HCT116 (cell line): ENCODE measurements at regions not wholly inside any gene's neighbourhood (a gene's known extent, or its start where the extent isn't known, plus 50 kb on each side); places are given as distances from the start of the nearest gene placed in this dataset.

Experiments
- ATAC-seq: fragments of 200-7000 bp; cut with Tn5 transposase; 2 replicates; pipeline ENCODE4 v1.9.1; 2020; ENCODE audit warnings: mild to moderate bottlenecking, moderate library complexity
- BruUV-seq: library from RNA; stranded (reverse); fragments of 400-500 nt; replicated peaks from 2 replicates; lab custom pipeline; 2021; lab: Mats Ljungman, UMichigan
- CTCF ChIA-PET: fragments of 300-600 bp; sonication (Branson Sonifier 250); formaldehyde crosslinking; loops from one replicate; lab custom pipeline; 2021; ENCODE audit warnings: antibody characterized with exemption; lab: Charles Lee
- POLR2A ChIA-PET: fragments of 300-600, 350-600 bp; sonication (Branson Sonifier 250); formaldehyde crosslinking; loops from one replicate; lab custom pipeline; 2021; ENCODE audit warnings: antibody characterized with exemption; lab: Charles Lee
- RAD21 ChIA-PET, 2 experiments: fragments of 300-600 bp; sonication (Branson Sonifier 250); formaldehyde crosslinking; loops; one replicate each; lab custom pipeline; 2023; ENCODE audit warnings: low total read pairs in 2 of 2; ENCODE audit not compliant: uncharacterized antibody in 2 of 2, unreplicated experiment in 2 of 2, low non-redundant PET in 1 of 2; lab: Charles Lee
- DNase-seq: peaks from one replicate; pipeline ENCODE4 v3.0.0-alpha.2; 2010; ENCODE audit warnings: low read depth, low spot score
- H2AFZ ChIP-seq: fragments of 200-600 bp; shearing (Covaris generic), sonication (generic); 2 replicates; pipeline ENCODE4 v1.6.1; 2017; ENCODE audit warnings: low read depth, mixed run types, mixed read lengths, antibody characterized with exemption, low read length; ENCODE audit not compliant: poor library complexity, severe bottlenecking
- H3K27ac ChIP-seq: 2 replicates; pipeline ENCODE4 v1.5.1; 2012; ENCODE audit warnings: low read depth, low read length
- H3K27me3 ChIP-seq: fragments of 200-600 bp; sonication (generic); 2 replicates; pipeline ENCODE4 v1.6.1; 2016; ENCODE audit warnings: mixed run types, low read length, mixed read lengths; ENCODE audit not compliant: insufficient read depth
- H3K36me3 ChIP-seq, 2 experiments: fragments of 200-500 bp in 1 of 2; fragments of 200-600 bp in 1 of 2; sonication (Bioruptor generic) in 1 of 2; sonication (generic) in 1 of 2; 2 replicates each; pipeline versions ENCODE4 v1.5.1 to v1.6.1; 2014 to 2016; ENCODE audit warnings: low read length in 2 of 2, inconsistent platforms in 1 of 2, mixed read lengths in 1 of 2, mixed run types in 1 of 2; ENCODE audit not compliant: insufficient read depth in 2 of 2, control insufficient read depth in 1 of 2
- H3K4me1 ChIP-seq, 2 experiments: fragments of 200-600 bp in 1 of 2; sonication (generic) in 1 of 2; 2 replicates each; pipeline versions ENCODE4 v1.5.1 to v1.6.1; 2012 to 2017; ENCODE audit warnings: low read length in 2 of 2, inconsistent platforms in 1 of 2, mild to moderate bottlenecking in 1 of 2, mixed read lengths in 1 of 2, mixed run types in 1 of 2, moderate library complexity in 1 of 2; ENCODE audit not compliant: insufficient read depth in 2 of 2, control insufficient read depth in 1 of 2
- H3K4me2 ChIP-seq: fragments of 200-600 bp; sonication (generic); 2 replicates; pipeline ENCODE4 v1.6.1; 2017; ENCODE audit warnings: mixed run types, low read length, mixed read lengths
- H3K4me3 ChIP-seq, 2 experiments: fragments of 200-600 bp in 1 of 2; sonication (generic) in 1 of 2; replicated peaks in 1 of 2; 2 replicates each; pipeline ENCODE4 v1.5.1; 2011 to 2016; ENCODE audit warnings: low read length in 2 of 2, control low read depth in 1 of 2, low read depth in 1 of 2, mild to moderate bottlenecking in 1 of 2, mixed read lengths in 1 of 2, mixed run types in 1 of 2
- H3K79me2 ChIP-seq: fragments of 200-600 bp; sonication (generic); 2 replicates; pipeline ENCODE4 v1.6.1; 2017; ENCODE audit warnings: mild to moderate bottlenecking, mixed run types, low read length, moderate library complexity, mixed read lengths; ENCODE audit not compliant: insufficient read depth
- H3K9ac ChIP-seq: fragments of 200-600 bp; sonication (generic); 2 replicates; pipeline ENCODE4 v1.6.1; 2016; ENCODE audit warnings: low read length, mixed read lengths
- H3K9me2 ChIP-seq: fragments of 200-600 bp; sonication (generic), shearing (Covaris generic); 2 replicates; pipeline ENCODE4 v1.6.1; 2017; ENCODE audit warnings: mixed run types, mild to moderate bottlenecking, moderate library complexity; ENCODE audit not compliant: insufficient read depth
- H3K9me3 ChIP-seq, 2 experiments: fragments of 200-500 bp in 1 of 2; fragments of 200-600 bp in 1 of 2; sonication (Bioruptor generic) in 1 of 2; sonication (generic) in 1 of 2; 2 replicates each; pipeline ENCODE4 v1.6.1; 2014 to 2017; ENCODE audit warnings: low read length in 2 of 2, mixed read lengths in 2 of 2, inconsistent platforms in 1 of 2, low read depth in 1 of 2, mild to moderate bottlenecking in 1 of 2, mixed run types in 1 of 2, moderate library complexity in 1 of 2; ENCODE audit not compliant: control insufficient read depth in 1 of 2, insufficient read depth in 1 of 2
- H4K20me1 ChIP-seq: fragments of 200-600 bp; sonication (generic), shearing (Covaris generic); 2 replicates; pipeline ENCODE4 v1.6.1; 2017; ENCODE audit warnings: mixed run types, mild to moderate bottlenecking, moderate library complexity; ENCODE audit not compliant: insufficient read depth
- CBX3 ChIP-seq: IDR thresholded peaks from 2 replicates; pipeline ENCODE4 v1.6.1; 2012; ENCODE audit warnings: low read depth
- ELF1 ChIP-seq: IDR thresholded peaks from 2 replicates; pipeline ENCODE4 v1.6.1; 2012; ENCODE audit warnings: low read depth, borderline replicate concordance
- EZH2phosphoT487 ChIP-seq: fragments of 200-600 bp; IDR thresholded peaks from 2 replicates; pipeline ENCODE4 v1.6.1; 2018; ENCODE audit warnings: antibody characterized with exemption, borderline replicate concordance
- FOSL1 ChIP-seq: IDR thresholded peaks from 2 replicates; pipeline ENCODE4 v1.6.1; 2012; ENCODE audit warnings: low read depth
- POLR2A ChIP-seq: IDR thresholded peaks from 2 replicates; pipeline ENCODE4 v1.7.0; 2011; ENCODE audit warnings: borderline replicate concordance; ENCODE audit not compliant: insufficient read depth, insufficient read length; ENCODE audit errors: extremely low read depth
- TCF7L2 ChIP-seq: IDR thresholded peaks from 2 replicates; pipeline ENCODE4 v1.7.0; 2011; ENCODE audit warnings: borderline replicate concordance, inconsistent platforms; ENCODE audit not compliant: insufficient read depth, insufficient read length; ENCODE audit errors: extremely low read depth
- ZFX ChIP-seq: fragments of 450-650 bp; IDR thresholded peaks from 2 replicates; pipeline ENCODE4 v1.6.1; 2017
- ZNF274 ChIP-seq: fragments of 200-500 bp; sonication (Bioruptor generic); IDR thresholded peaks from 2 replicates; pipeline ENCODE4 v1.6.1; 2014; ENCODE audit warnings: mild to moderate bottlenecking, low read depth, low read length, inconsistent platforms
- intact Hi-C: fragments of 100-400 bp; cut with micrococcal nuclease; formaldehyde crosslinking; loops from 2 replicates; pipeline ENCODE4 v1.10.0; 2022
- TF ChIP-seq, protein P1 (sequence below): IDR thresholded peaks from 2 replicates; pipeline ENCODE4 v1.6.1; 2011; ENCODE audit warnings: mild to moderate bottlenecking, low read length, moderate library complexity; ENCODE audit not compliant: insufficient replicate concordance; ENCODE audit errors: extremely low read depth
- TF ChIP-seq, protein P2 (sequence below): IDR thresholded peaks from 2 replicates; pipeline ENCODE4 v1.6.1; 2012
- TF ChIP-seq, protein P3 (sequence below): IDR thresholded peaks from 2 replicates; pipeline ENCODE4 v1.6.1; 2012; ENCODE audit warnings: low read depth

DNA sequence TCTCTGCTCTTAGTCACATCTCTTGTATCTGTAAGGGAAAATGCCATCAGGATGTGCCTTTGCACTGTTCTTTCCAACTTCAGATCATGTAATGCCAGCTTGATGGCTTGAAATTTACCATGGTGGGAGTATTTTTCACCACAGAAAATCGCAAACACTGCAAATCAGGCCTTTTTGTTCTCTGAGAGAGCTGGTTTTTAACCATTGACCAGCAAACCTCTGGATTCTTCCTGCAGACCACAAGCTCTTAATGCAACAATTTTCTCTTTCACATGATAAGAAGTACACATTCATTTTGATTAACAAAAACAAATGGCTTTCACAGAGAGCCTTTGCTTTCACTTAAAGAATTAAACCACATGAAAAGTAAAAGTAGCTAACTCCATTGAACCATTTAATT lies 145.4 kb upstream of the NEBL start:
- Histone ChIP-seq H3K9me2 (no peaks in the 10 kb centered on the region), H3K4me2 (no peak overlapping the region), H2AFZ (no peak overlapping the region), H4K20me1 (no peaks in the 10 kb centered on the region), H3K27ac (no peak overlapping the region), H3K27me3 (no peaks in the 10 kb centered on the region), H3K79me2 (no peaks in the 10 kb centered on the region), H3K36me3 (no peaks in the 10 kb centered on the region), H3K9me3 (no peaks in the 10 kb centered on the region), H3K4me3 (no peak overlapping the region), H3K9ac (no peak overlapping the region), H3K4me1 (no peaks in the 10 kb centered on the region)
- ATAC-seq: no peak
- no TSS peak for BruUV-seq
- TF ChIP-seq, protein P1, sequence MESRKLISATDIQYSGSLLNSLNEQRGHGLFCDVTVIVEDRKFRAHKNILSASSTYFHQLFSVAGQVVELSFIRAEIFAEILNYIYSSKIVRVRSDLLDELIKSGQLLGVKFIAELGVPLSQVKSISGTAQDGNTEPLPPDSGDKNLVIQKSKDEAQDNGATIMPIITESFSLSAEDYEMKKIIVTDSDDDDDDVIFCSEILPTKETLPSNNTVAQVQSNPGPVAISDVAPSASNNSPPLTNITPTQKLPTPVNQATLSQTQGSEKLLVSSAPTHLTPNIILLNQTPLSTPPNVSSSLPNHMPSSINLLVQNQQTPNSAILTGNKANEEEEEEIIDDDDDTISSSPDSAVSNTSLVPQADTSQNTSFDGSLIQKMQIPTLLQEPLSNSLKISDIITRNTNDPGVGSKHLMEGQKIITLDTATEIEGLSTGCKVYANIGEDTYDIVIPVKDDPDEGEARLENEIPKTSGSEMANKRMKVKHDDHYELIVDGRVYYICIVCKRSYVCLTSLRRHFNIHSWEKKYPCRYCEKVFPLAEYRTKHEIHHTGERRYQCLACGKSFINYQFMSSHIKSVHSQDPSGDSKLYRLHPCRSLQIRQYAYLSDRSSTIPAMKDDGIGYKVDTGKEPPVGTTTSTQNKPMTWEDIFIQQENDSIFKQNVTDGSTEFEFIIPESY: no peak
- TF ChIP-seq ZFX (no peak), EZH2phosphoT487 (no peak), CBX3 (no peak), ELF1 (no peak), FOSL1 (no peak), TCF7L2 (no peak), ZNF274 (no peak), POLR2A (no peak)
- TF ChIP-seq, protein P2, sequence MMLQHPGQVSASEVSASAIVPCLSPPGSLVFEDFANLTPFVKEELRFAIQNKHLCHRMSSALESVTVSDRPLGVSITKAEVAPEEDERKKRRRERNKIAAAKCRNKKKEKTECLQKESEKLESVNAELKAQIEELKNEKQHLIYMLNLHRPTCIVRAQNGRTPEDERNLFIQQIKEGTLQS: no peak
- TF ChIP-seq, protein P3, sequence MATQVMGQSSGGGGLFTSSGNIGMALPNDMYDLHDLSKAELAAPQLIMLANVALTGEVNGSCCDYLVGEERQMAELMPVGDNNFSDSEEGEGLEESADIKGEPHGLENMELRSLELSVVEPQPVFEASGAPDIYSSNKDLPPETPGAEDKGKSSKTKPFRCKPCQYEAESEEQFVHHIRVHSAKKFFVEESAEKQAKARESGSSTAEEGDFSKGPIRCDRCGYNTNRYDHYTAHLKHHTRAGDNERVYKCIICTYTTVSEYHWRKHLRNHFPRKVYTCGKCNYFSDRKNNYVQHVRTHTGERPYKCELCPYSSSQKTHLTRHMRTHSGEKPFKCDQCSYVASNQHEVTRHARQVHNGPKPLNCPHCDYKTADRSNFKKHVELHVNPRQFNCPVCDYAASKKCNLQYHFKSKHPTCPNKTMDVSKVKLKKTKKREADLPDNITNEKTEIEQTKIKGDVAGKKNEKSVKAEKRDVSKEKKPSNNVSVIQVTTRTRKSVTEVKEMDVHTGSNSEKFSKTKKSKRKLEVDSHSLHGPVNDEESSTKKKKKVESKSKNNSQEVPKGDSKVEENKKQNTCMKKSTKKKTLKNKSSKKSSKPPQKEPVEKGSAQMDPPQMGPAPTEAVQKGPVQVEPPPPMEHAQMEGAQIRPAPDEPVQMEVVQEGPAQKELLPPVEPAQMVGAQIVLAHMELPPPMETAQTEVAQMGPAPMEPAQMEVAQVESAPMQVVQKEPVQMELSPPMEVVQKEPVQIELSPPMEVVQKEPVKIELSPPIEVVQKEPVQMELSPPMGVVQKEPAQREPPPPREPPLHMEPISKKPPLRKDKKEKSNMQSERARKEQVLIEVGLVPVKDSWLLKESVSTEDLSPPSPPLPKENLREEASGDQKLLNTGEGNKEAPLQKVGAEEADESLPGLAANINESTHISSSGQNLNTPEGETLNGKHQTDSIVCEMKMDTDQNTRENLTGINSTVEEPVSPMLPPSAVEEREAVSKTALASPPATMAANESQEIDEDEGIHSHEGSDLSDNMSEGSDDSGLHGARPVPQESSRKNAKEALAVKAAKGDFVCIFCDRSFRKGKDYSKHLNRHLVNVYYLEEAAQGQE: no peak
- POLR2A ChIA-PET: no interaction called here
- intact Hi-C loops: no loop called here
- DNase-seq: no peak
- CTCF ChIA-PET: no interaction called here
- RAD21 ChIA-PET: no interaction called here
